Erythroblast (primary cell): ENCODE measurements at regions not wholly inside any gene's neighbourhood (a gene's known extent, or its start where the extent isn't known, plus 50 kb on each side); places are given as distances from the start of the nearest gene placed in this dataset.

Experiments
- GATA1 ChIP-seq: IDR thresholded peaks from 2 replicates; pipeline ENCODE4 v1.6.1; 2011; ENCODE audit warnings: low read depth, mild to moderate bottlenecking, control low read depth, low read length, moderate library complexity
- POLR2A ChIP-seq: IDR thresholded peaks from 2 replicates; pipeline ENCODE4 v1.6.1; 2011; ENCODE audit warnings: mild to moderate bottlenecking, low read length

DNA sequence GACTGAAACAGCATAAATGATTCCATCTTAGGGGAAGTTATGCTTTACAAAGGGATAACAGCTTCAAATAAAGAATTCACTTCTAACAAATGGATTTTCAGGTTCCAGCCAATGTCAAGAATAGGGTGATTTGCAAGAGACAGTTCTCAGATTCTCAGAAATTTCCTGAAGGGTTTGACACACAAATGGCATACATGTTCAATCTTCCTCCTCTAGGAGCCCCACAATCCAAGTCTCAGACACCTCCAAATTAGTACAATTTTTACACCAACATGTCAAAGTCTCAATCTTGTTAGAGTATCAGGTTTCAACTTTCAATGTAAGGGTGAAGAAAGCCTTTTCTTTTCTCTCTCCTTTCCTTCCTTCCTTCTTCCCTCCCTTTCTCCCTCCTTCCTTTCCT is 996.6 kb downstream of the TLE1 start:
- TF ChIP-seq POLR2A (no peak), GATA1 (no peak)
